K562 (cell line): ENCODE measurements at regions not wholly inside any gene's neighbourhood (a gene's known extent, or its start where the extent isn't known, plus 50 kb on each side); places are given as distances from the start of the nearest gene placed in this dataset.

ENCODE experiments used
- LEF1 ChIP-seq: fragments of 450-650 bp; IDR thresholded peaks from 2 replicates; pipeline ENCODE4 v1.6.1; 2016; ENCODE audit warnings: mild to moderate bottlenecking
- MTF1 ChIP-seq: fragments of 250-450 bp; sonication (Bioruptor Pico); IDR thresholded peaks from 2 replicates; pipeline ENCODE4 v1.9.0; 2021; ENCODE audit warnings: moderate library complexity, mild to moderate bottlenecking, inconsistent platforms, borderline replicate concordance
- SOX6 ChIP-seq: fragments of 450-650 bp; IDR thresholded peaks from 2 replicates; pipeline ENCODE4 v1.6.1; 2014; ENCODE audit warnings: mild to moderate bottlenecking
- SRF ChIP-seq, 2 experiments: fragments of 250-450, 450-650 bp in 1 of 2; sonication (Bioruptor Pico) in 1 of 2; sonication (generic) in 1 of 2; formaldehyde crosslinking; IDR thresholded peaks; 2 replicates each; pipeline versions ENCODE4 v1.5.0 to v1.5.1; 2020 to 2022; ENCODE audit warnings: mild to moderate bottlenecking in 1 of 2, missing genetic modification reagents in 1 of 2
- ZNF668 ChIP-seq: fragments of 250-450 bp; sonication (Bioruptor Pico); IDR thresholded peaks from 2 replicates; pipeline ENCODE4 v1.8.0; 2022; ENCODE audit warnings: mild to moderate bottlenecking, inconsistent platforms
- ZNF766 ChIP-seq: fragments of 200-800 bp; sonication (Bioruptor generic); conservative IDR thresholded peaks from 2 replicates; pipeline ENCODE4 v1.6.1; 2016; ENCODE audit warnings: missing genetic modification characterization, missing compliant biosample characterization
- TF ChIP-seq, protein P1 (sequence below): sonication (generic); formaldehyde crosslinking; IDR thresholded peaks from 2 replicates; pipeline ENCODE4 v1.8.1; 2022; ENCODE audit warnings: missing genetic modification reagents
- TF ChIP-seq, protein P2 (sequence below): fragments of 450-650 bp; IDR thresholded peaks from 2 replicates; pipeline ENCODE4 v1.6.1; 2016; ENCODE audit warnings: antibody characterized with exemption

DNA sequence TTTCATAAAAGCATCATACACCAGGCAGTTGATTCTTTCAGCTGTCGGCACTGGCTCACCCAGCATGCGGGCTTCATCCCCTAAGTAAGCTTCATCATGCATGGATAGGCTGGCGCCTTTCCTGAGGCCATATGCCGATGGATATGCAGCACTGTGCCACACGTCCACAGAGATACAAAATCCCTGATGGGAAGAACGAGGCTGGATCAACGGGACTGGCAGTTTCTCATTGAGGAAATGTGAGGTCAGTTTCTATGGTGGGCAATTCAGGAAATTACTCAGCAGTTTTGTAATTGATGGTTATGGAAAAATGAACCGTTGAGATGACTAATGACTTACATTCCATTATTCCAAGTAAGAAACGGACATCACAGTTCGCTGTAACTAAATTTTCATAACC lies 453.8 kb downstream of the TMEM121 start (continued):
- TF ChIP-seq, protein P1, sequence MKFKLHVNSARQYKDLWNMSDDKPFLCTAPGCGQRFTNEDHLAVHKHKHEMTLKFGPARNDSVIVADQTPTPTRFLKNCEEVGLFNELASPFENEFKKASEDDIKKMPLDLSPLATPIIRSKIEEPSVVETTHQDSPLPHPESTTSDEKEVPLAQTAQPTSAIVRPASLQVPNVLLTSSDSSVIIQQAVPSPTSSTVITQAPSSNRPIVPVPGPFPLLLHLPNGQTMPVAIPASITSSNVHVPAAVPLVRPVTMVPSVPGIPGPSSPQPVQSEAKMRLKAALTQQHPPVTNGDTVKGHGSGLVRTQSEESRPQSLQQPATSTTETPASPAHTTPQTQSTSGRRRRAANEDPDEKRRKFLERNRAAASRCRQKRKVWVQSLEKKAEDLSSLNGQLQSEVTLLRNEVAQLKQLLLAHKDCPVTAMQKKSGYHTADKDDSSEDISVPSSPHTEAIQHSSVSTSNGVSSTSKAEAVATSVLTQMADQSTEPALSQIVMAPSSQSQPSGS = no peak
- TF ChIP-seq ZNF668 (CRISPR knock-in tag) (no peak), ZNF766 (no peak), SRF (CRISPR knock-in tag; IDR thresholded peaks at IDR 0.05) (no peak), MTF1 (CRISPR knock-in tag) (no peak), SOX6 (no peak), LEF1 (no peak)
- TF ChIP-seq, protein P2, sequence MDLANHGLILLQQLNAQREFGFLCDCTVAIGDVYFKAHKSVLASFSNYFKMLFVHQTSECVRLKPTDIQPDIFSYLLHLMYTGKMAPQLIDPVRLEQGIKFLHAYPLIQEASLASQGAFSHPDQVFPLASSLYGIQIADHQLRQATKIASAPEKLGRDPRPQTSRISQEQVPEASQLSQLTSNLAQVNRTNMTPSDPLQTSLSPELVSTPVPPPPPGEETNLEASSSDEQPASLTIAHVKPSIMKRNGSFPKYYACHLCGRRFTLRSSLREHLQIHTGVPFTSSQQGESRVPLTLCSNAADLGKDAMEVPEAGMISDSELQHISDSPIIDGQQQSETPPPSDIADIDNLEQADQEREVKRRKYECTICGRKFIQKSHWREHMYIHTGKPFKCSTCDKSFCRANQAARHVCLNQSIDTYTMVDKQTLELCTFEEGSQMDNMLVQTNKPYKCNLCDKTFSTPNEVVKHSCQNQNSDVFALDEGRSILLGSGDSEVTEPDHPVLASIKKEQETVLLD = no peak
- TF ChIP-seq, all 486 proteins: peak for 0
